ENCODE measurements at regions not wholly inside any gene's neighbourhood (a gene's known extent, or its start where the extent isn't known, plus 50 kb on each side); places are given as distances from the start of the nearest gene placed in this dataset.

- DNase-seq (ENCODE audit: low read depth): no peak
These were observed 78.5 kb downstream of the RPLP1 start for GRCh38 chr15:69530991-69531664.

GRCh38 chr15:69531665-69532027, 79.0 kb downstream of the RPLP1 start:
- no peak for DNase-seq (ENCODE audit: low read depth)

DNA sequence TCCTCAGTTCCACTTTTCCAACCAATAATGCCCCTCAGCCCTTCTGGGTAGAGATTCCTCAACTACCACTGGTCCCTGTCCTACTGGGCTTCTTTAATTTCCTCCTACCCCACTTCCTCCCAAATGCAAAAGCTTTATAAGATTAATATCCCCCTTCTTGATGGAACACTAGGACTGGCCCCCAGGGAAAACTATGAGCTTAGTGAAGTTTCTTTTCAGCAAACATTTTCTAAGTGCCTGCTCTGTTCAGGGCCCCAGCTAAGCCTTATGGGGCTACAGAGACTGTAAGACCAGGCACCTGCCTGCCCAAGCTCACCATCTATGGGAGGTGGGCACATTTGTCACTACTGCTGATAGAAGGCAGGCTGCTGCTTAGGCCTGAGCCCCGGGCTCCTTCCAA, 79.4 kb downstream of the RPLP1 start:
- no peak for DNase-seq (ENCODE audit: low read depth)

DNA sequence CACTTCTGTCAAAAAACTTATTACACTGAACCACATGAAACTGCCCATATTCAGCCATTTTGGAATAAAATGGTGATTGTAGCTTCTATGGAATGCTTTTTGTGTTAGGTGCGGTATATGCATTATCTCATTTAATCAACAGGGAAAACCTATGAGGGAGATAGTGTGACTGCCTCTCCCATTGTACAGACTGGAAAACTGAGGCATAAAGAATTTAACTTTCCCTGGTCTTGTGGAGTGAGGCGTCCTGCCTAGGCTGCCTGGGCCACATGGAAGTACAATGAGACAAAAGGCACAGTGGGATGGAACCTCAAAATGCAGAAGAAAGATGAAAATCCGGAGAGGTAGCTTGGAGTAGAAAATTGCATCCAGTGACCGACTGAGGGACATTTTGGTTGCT, 80.2 kb downstream of the RPLP1 start:
- DNase-seq (ENCODE audit: low read depth): no peak

- no peak for DNase-seq (ENCODE audit: low read depth)
These were observed 80.9 kb downstream of the RPLP1 start for GRCh38 chr15:69533522-69533921.

- peak; percentile 23 for DNase-seq (ENCODE audit: low read depth)
These were observed 82.6 kb downstream of the RPLP1 start for GRCh38 chr15:69535101-69535638.

- DNase-seq (ENCODE audit: low read depth): no peak
These were observed 83.4 kb downstream of the RPLP1 start for GRCh38 chr15:69535998-69536397.

- no peak for DNase-seq (ENCODE audit: low read depth)
These were observed 84.3 kb downstream of the RPLP1 start for GRCh38 chr15:69536726-69537512.

DNA sequence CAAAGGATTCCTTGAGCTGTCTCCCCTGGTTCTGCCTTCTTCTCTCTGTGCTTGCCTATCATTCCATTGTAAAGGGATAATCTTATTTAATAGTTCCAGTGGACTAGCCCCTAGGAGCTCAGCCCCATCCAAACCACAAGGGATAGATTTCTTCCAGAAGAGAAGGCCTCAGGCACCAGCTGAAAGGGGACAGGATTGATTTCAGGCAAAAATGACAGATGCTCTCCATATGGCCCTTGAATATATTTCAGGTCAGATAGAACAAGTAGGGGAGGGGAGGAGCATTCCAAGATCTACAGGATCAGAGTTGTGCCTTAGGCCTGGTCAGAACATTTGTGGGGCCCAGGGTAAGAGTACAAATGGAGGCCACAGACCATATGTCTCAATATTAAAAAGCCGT, 85.3 kb downstream of the RPLP1 start:
- DNase-seq (ENCODE audit: low read depth): no peak

- DNase-seq (ENCODE audit: low read depth): no peak
These were observed 85.8 kb downstream of the RPLP1 start for GRCh38 chr15:69538379-69538778.

DNA sequence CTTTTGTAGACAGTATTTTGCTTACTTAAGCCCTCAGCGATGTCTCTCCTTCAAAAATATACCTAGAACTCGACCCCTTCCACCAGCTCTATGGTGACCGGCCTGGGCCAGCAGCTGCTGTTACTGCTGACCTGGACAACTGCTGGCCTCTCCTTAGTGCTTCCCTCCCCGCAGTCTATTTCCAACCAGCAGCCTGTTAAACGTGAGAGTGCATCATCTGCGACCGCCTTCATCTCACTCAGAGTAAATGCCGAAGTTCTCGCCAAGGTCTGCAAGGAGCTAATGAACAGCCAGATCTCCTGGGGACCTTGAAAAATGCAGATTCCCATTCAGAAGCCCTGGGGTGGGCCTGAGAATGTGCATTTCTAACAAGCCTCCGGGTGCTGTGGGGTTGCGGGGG, 86.7 kb downstream of the RPLP1 start:
- no peak for DNase-seq (ENCODE audit: low read depth)

GRCh38 chr15:69540622-69541021, 88.0 kb downstream of the RPLP1 start:
- DNase-seq (ENCODE audit: low read depth): no peak

DNA sequence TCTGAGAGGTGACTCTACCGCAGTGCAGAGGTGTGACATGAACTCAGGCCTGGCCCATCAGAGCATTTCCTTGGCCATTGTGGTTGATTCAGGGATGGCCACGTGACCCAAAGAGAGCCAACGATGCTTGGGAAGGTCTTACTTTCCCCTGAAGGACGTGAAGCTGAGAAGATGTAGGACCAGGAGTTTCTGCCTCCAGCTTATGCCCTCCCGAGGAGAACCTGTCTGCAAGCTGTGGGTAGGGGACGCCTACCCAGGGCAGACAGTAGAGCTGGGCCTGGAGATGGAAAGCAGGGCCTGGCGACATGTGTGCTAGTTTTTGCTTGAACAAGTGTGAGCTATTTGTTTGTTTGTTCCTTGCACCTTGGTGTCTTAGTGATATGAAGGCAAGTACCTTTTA, 89.4 kb downstream of the RPLP1 start:
- DNase-seq (ENCODE audit: low read depth): no peak

GRCh38 chr15:69543681-69544364, 91.2 kb downstream of the RPLP1 start:
- DNase-seq (ENCODE audit: low read depth): no peak

DNA sequence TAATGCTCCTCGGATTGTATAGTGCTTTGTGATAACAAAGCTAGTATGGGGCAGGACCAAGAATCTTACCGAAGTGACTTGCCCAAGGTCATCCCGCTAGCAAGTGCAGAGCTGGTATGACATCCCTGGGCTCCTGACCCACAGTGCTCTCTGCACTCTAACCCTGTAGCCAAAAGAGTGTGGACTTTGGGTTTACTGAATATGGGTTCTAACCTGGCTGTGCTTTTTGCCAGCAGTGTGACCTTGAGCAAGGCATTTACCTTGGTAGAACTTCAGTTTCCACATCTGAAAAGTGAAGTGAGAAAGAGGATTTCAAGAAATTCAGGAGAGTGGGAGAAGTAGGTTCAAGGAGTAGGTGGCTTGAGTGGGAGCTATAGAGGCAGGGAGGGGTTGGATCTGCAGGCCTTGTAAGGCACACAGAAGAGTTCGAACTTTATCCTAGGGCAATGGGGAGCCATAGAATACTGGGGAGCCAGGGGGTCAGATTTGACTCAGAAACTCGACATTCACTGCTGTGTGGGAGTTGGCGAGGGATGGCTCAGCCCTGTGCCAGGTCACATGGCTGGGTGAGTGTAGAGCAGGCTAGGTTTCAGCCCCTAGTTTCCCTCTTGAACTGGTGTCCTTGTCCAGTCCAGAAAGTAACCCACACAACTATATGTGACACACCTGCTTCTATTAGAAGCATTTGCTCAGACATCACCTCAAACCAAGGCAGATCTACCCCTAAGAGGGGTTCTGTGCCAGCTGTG, 91.9 kb downstream of the RPLP1 start:
- no peak for DNase-seq (ENCODE audit: low read depth)

DNA sequence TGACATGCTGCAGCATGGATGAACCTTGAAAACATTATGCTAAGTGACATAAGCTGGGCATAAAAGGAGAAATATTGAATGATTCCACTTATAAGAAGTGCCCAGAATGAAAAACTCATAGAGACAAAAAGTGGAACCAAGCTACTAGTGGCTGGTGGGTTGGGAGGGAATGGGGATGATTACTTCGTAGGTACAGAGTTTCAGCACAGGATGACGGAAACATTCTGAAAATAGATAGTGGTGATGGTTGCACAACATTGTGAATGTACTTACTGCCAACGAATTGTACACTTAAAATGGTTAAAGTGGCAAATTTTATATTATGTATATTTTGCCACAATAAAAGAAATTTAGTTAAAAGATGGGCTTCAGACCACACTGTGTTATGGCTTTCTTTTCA, 93.6 kb downstream of the RPLP1 start:
- DNase-seq (ENCODE audit: low read depth): no peak

DNA sequence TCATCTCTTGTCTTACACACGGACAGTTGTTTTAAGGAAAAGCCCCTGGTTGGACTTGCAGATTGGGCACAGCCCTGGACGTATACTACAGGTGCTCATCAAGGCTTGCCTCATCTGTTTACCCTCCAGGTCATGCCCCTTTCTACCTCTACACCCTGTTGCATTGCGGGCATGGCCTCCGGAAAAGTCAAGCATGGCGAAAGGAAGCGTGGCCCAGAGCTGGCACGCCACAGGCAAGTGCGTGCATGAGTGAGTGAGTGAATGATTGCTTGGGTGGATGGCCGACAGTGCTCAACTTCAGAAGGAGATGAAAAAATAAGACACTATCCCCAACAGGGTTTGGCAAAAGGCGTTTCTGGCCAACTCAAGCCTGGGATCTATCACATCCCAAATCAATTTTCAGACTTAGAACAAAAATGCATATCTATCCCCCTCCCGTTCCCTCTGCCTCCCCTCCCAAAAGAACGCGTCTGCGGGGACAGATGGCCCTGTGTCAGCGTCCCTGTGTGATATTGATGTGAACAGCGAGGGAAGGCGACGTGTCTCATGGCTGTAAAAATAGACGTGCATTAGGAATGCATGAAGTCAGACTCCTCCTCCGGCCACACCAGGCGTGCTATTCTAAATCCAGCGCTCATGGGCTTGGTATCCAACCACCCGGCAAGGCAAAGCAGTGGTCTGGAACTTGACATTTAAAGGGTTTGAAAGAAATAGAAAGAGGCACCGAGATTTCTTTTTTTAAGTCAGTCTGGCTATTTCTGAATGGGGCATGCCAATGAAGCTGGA, 96.0 kb downstream of the RPLP1 start:
- no peak for DNase-seq (ENCODE audit: low read depth)

GRCh38 chr15:69551391-69552056, 98.9 kb downstream of the RPLP1 start:
- DNase-seq (ENCODE audit: low read depth): no peak

DNA sequence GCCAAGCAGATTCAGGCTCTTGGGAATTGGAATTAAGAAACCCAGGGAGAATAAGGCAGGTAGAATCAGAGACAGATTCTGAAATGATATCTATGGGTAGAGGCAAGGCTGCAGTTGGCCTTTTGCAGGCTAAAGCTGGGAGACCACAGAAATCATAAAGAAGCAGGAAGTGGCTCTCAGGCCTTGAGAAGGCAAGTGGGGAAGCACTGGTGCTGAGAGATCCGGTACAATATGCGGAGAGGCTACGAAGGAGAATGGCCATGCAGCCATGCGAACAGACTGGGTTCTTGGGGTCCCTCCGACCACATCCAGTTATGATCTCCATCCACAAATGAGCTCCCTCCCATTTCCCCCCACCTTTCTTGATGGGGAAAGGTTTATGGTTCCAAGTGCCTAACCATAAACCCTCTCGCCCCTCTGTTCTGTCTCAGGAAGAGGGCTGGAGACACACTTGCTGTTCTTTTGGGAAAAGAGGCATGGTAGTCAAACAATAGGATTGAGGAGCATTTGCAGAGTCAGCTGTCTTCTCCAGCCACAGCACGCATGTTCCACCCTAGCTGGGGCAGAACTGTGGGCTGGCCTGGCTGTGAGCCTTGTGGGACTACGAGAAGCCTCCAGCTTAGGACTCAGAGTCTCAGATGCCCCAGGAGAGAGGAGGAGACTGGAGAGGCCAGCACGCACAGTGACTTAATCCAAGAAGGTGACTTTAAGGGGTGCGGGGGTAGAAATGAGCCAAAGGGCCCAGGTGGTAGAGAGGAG, 99.6 kb downstream of the RPLP1 start:
- no peak for DNase-seq (ENCODE audit: low read depth)

DNA sequence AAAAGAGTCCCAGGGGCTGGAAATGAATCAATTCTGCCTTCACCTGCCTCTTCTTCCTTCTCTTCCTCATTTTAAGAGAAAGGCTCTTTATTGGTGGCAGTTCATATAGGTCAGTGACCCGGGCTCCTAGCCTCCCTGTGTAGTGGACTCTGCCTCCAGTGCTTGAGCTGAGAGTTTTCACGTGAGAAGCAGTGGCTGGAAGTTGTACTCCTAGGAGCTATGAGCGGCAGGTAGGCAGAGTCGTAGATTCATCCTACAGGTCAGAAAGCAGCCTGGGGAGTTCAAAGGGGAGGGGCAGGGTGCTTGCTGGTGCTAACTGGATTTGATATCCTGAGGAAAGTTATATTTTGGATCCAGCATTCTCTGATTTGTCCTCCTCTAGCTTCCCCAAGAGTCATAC, 101.1 kb downstream of the RPLP1 start:
- DNase-seq (ENCODE audit: low read depth): no peak

Data from HS-27A (cell line).